Activated CD8-positive, alpha-beta memory T cell treated with anti-CD3 and anti-CD28 coated beads, Interleukin-2, amount 50 U/mL, for 24 hours (primary cell): ENCODE measurements at regions not wholly inside any gene's neighbourhood (a gene's known extent, or its start where the extent isn't known, plus 50 kb on each side); places are given as distances from the start of the nearest gene placed in this dataset.

ENCODE experiments used
- DNase-seq: peaks from one replicate; pipeline ENCODE4 v3.0.0-alpha.2; 2020; ENCODE audit errors: extremely low read depth

DNA sequence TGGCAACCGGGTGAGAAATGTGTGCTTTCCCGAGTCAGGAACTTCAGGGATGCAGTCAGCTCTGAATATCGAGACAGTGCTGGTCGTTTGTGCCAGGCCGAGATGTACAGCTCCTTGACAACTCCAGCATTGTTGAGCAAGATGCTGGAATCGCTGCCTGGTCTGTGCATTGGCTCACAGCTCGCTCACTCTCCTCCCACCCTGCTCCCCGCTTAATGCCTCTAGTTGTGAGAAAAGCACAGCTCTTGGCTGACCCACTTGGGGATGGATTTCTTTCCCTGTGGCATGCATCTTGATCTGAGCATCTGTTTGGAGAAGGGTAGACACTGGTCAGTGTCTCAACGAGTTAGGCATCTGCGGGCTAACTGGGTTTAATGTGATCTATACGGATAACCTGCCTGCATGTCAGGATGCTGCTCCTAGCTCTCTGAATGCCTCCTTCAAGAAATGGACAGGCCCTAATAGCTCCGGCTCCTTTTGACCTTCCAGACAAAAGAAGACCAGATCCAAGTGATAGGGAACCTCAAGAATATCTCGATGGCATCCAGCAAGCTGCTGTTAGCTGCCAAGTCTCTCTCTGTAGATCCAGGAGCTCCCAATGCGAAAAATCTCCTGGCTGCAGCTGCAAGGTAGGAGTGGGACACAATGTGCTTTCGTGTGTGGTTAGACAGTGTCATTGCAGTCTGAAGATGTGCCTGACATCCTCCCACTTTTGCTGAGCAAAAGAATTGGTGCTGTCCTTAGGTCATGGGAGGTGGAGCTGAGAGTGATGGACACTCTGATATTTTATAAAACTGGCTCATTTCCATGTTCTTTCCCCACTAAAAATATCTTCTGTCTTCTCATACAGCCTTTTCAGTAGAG lies 302.2 kb upstream of the TPM1 start:
- no peak for DNase-seq

DNA sequence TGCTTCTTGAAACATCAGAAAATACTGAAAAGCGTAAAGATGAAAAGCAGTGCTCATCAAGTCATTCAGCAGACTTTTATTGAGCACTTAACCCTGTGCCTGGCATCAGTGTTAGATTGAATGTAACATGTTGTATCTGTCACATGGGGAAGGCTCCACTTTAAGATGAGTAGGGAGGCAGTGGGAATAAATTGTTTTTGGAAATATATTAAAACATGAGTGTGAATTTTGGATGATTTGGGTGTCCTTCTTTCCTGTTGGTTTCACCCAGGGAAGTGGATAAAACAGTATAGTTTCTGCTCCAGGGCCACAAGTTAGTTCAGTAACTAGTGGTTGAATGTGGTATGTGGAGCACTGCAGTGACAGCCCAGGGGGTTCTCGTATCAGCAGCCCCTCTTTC lies 301.4 kb upstream of the TPM1 start:
- no peak for DNase-seq

DNA sequence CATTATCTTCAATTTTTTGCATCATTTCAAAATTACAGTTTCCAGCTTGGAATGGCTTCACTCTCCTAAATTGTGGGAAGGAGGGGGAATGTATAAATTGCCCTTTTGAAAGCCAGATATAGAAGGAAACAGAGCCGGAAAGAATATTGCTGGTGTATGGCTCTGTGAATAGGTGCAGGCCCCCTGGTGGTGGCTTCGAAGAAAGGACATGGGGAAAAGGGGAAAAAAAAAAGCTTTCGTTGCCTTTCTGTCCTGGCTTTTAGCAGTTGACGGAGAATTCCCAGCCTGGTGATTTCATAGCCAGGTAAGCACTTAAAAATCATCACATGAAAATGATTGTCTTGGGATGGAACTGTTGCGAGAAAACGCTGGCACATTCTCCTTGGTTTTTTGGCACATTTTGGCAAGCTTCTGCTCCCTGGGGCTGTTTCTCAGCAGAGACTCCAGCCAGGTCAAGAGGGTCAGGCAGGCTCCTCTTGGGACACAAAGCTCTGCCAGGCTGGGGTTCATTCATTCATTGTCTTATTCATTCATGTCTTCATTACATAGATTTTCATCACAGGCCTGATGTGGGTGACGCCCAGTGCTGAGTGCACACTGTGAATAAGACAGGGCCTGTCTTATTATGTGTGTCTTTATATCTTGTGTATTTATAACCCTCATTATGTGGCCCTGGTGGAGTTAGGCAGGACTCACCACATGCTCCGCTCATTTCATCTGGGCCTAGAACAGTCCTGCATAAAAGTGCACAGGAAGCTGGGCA lies 300.0 kb upstream of the TPM1 start:
- DNase-seq = no peak

DNA sequence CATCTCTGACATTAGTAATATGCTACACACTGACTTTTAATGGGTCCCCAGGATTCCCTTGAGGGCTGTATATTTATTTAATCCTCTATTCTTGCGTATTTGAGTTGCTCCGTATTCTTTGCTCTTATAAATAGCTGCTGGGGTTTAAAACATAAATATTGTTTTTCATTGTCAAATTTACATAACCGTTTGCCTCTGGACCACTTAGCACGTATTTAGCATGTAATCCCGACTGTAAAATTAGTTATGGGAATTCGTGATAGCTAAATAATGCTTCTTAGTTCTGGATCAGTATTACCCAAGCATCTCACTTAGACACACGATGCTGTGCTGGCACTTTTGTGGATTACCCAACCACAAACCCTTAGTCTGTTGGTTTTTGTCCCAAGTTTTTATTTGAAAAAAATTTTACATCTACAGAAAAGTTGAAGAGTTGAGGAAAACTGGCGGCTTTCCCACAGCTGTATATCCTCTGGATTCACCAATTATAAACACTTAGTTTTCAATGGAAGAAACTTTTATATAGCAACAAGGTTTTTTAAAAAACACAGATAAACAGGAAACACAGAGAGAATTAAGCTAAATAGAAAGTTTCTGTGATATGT lies 296.8 kb upstream of the TPM1 start:
- DNase-seq = no peak

DNA sequence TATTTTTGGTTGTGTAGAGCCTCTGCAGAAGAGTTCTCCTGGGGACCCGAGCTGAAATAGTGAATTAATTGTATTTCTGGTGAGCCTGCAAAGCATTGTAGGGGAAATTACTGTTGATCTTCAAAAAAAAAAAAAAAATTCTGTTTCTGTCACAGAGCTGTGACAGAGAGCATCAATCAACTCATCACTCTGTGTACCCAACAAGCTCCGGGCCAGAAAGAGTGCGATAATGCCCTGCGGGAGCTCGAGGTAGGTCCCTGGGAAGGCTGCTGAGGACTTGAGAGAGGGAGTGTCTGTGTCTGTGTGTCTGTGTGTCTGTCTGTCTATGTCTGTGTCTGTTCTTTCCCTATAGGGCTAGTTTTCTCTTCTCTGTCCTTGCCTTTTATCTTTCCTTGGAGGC lies 294.4 kb upstream of the TPM1 start:
- no peak for DNase-seq

DNA sequence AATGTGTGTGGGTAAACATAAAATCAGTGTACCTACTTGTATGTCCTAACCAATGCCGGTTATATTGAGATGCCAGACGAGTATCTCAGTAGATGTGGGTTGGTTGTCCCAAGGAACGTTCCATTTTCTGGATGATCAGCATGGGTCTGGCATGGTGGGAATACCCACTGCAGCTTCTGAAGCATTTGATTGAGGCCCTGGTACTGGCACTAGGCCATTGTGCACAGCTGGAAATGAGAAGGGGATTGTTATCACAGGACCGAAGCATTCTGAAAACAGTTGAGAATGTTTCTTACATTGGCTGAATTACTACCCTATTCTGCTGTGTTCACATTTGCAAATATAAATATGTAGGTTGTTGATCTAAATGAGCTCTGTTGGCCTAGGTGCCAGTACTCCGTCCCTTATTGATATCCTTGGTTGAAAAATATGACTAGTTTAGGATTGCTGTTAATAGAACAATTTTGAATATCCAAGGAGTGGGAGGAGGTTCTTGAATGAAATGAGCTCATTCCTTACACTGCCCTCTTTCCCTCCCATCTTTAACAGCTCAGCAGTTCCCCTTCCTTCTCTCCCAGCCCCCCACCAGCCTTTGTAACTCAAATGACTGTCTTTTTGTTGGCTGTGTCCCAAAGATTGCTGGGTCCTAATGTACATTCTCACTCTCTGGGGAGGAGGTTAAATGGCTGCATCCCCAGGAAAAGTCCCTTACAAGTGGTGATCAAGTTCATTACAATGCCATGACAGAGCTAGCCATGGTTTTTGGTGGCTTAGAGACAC lies 293.3 kb upstream of the TPM1 start:
- DNase-seq = no peak

DNA sequence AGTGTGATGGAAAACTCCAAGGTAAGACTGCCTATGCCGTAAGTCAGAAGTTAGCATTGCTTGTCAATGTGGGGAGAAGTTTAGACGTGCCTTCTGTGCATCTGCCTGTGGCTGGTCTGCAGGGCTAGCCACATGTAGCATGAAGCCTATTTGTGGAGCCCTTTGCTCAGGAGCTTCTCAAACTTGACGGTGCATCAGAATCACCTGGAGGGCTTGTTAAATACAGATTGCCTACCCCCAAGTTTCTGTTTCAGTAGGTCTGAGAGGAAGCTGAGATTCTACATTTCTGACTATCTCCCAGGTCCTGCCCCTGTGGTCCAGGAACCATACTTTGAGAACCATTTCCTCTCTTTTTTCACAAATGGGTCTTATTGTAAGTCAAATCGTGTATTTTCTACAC lies 292.1 kb upstream of the TPM1 start:
- no peak for DNase-seq

DNA sequence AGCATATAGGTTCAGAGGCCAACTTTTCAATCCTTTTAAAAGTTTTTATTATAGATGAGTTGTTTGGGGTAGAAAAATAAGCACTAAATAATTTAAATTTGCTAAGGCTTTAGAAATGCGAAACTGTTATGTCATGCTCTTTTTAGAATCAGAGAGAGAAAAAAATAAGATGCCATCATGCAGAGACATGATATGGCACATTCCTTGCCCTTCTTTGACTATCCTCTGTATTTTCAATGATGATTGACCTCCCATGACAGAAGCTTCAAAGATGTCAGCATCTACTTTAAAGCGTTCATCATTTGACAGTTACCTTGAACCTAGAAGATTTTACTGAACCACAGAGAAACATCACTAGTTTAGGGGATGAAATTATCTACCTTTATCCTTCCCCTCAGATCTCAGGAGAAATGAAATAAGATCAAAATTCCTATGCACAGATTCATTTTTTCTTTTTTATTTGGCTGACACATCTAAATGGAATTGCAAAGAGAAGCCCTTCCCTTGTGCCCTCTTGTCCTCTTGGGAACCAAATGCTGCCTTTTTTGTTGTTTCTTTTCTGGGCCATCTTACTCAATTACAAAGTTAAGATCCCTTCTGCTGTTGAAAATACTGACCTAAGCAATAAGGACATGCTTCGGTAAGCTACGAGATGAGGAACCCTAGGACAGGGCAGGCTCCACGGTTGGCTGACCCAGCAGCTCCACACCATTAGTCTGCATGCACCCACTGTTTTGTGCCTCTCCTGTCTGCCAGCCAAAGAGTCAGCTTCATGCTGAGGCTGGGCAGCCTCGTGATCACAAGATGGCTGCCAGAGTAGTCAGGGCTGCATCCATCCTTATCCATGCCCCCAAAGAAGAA lies 289.7 kb upstream of the TPM1 start:
- no peak for DNase-seq

DNA sequence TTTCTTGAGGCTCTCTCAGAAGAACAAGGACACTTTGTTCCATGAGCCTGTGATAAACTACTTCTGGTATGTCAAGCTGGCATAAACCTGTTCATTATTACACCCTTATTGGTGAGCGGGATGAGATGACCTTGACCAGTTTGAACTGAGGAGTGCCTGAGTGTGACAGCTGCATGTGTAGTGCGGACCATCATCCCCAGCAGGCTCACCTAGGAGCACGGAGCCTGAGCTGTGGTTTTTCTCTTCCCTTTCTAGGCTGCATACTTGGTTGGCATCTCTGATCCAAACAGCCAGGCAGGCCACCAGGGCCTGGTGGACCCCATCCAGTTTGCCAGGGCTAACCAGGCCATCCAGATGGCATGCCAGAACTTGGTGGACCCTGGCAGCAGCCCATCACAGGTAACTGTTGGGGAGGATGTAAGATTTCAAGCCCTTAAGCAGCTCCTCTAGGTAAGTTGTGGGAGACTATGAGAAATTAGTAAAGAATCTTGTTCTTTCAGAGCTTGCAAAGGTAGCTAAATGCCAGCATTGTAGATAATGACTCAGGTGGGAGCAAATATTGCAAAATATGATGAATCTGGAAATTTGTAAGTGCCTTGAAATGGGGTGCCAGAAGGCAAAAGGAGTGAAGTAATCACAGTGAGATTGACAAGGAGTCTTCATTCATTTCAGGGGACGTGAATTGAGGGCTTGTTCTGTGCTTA lies 288.9 kb upstream of the TPM1 start:
- DNase-seq = no peak

DNA sequence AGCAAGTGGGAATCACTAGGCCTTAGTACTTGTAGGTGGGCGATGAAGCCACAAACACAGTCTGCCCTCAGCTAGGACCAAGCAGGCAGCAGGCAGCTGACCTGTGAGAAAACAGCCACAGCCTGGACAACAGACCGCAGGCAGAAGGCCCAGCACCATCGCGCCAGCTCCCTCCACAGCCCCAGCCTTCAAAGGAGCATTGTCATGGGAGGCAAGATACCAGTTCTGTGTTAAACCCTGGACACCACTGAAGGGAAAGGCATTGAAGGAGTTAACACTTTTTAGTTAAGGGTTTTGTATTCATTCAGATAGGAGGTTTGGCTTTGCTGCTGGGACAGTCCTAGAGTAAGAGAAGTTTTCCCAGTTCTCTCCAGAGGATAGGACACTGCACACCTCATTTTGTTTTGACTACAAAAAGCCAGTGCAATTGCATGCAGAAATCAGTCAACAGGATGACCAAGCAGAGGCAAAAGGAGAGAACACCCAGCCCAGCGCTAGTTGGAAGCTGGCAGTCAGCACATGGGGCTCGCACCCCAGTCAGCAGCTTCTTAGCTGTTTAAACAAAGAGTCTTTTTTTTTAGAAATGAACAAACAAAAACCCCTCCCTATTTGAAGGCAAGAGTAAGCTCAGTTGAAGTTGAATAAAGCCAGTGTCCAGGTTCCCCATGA lies 286.1 kb upstream of the TPM1 start:
- DNase-seq = no peak

DNA sequence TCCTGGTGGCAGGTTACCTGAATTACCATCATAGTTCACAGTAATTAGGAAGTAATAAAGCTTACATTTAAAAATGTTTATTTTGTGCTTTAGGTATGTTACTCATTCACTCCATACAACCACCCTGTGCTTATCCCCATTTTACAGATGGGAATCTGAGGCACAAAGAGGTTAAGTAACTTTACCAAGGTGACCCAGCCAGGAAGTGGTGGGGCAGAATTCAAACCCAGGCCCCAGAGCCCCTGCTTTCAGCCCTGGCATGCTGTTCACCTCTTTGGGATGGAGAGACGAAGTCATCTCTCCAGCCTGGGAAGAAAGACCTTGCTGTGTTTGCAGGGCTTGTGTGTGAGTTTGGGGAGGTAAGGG lies 285.6 kb upstream of the TPM1 start:
- no peak for DNase-seq

DNA sequence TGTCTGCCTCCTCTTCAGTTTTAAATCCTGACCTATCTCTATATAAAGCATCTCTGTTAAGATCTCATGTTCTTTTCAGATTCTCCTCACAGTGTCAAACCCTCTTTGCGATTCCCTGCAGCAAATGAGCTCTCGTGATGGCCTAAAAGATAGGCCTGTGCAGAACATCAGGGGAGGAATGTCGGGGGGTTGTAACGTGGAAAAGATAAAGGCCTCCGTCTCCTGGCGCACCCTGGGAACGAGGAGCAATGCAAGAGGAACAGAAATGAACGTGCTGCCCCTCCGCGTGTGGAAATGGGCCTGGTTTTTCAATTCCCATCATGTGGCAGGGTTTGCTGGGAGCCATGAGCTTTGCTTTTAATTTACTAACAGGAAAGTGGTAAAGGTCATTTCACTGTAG lies 285.0 kb upstream of the TPM1 start:
- no peak for DNase-seq

DNA sequence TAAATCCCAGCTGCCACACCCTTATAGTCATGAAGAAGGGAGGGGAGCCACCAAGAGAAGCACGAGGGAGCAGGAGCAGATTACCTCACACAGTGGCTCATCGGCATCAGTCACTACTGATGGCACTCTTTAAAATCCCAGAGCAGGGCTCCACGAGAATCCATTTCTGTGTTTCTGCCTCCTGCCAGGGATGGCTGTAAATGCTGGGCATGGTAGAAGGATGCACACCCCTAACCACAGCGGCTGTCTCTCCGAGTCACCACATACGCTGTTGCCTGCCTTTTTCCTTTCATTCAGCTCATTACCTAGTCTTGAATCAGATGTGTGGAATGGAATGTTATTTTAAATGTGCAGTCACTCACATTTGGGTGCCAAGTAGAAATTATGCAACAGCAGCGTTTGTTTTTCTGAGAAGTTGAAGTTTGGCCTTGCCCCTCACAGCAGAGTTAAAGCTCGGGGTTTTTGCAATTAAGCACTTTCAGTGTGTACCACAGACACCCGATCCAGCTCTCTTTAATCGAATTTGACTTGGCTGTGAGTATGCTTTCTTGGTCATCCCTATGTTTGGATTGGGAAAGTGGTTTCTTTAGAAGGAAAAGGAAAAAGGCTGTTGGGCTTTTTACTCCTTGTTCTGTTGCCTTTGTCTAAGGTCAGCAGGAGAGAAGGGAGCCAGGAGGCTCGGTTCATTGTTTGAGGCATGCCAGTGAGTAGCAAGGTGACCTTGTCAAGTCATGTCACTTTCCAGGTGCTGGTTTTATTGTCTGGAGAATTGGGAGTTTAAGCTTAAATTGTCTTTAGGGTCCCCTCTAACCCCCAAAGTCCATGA lies 284.2 kb upstream of the TPM1 start:
- no peak for DNase-seq

DNA sequence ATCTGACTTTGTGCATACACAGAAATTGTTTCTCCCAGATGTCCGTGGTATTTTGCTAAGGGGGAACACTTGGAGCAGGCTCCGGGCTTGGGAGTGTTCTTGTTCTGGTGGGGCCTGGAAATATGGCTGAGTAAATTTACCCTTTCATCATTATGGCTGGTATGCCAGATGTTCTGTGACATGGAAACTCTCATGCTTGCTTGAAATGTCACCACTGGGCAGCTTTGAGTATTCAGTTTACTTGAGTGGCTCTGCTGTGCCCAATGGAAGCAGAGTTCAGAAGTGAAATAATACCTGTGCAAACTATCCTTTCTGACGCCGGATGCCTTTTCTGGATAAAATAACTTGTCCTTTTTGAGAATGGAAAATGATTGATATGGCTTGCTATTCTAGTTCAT lies 283.6 kb upstream of the TPM1 start:
- no peak for DNase-seq

DNA sequence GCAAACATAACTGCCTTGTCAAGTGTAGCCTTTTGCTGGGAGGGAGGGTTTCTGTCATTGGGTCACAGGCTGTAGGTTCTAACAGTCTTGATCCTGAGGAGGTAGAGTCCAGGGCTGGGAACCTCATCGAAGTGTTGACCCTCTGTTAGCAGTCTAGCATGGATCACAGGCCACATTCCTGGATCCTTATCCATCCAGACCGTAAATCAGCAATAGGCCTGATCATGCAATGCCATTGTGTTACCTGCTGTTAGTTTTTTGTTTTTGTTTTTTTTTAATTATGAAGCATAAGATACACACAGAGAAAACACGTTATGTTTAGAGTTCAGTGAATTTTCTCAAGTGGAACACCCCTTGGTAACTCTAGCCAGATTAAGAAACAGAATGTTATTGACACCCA lies 282.0 kb upstream of the TPM1 start:
- no peak for DNase-seq

DNA sequence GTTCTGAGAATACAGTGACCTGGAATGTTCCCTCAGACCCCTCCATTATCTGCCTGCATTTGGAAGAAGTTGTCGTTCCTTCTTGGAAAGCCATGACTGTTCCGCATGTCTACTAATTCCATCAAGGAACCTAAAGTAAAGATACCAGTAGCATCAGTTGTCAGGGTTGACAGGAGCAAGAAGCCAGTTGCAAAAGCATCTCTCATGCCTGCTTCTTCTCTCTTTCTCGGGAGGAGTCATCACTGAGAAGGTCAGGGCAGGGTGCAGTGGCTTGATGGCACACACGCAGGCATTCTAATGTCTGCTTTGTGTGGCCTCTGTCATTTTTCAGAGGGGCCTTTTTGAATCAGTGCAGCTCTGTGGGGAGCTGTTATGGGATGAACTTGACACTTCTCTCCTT lies 276.6 kb upstream of the TPM1 start:
- no peak for DNase-seq

DNA sequence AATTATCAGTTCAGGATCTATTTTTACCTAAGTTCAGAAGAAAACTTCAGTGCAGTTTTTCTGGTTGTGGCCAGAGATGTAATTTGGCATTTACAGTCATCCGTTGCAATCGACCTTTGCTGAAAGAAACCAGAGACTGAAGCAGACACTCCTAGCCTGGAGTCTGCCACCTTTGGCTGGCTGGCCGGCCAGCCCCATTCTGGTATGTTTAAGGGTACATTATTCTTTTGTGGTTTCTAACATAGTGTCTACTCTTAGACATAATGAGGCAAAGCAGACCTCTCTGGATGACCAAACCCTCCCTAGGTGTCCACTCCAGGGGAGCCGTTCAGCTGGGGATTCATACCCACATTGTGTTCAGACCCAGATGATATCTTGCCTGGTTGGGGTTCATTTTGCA lies 275.9 kb upstream of the TPM1 start:
- DNase-seq = no peak

DNA sequence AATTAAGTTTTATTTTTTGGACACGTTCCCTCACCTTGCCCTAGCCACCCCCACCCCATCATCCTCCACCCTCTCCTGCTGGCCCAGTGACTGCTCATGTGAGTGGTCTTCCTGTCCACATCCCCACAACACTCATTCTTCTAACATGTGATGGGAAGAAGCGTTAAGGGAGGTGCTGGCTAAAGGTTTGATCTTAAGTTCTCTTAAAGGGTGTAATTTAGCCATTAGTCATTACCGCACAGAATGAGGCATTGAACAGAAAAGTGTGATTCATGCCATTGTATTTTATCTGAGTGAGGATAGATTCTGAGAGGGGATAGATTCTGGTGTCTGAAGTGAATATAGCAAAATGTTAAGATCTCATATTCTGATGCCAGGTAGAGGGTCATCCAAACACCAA lies 272.9 kb upstream of the TPM1 start:
- no peak for DNase-seq

DNA sequence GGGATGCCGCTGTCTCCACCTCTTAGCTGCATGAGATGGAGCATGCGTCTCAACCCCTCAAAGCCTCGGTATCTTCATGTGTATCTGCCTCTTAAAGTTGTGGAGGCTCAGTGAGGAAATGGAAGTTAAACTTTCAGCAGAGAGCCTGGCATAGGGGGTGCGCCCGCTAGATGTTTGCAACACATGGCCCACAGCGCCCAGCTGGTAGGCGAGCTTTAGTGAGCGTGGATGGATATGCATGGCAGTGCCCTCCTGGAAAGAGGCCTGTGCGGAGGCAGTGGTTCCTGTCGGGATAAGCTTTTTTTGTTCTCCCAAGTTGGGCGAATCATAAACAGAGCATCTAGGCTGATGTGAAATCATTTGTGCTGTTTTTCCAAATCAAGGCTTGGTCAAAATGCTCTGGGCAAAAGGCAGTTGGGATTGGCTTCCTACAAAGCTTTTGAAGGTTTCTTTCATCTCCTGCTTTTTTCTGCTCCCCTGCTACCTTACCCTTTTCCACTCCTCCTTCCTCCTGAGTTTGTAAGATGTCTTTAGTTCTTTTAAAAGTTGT lies 272.4 kb upstream of the TPM1 start:
- no peak for DNase-seq
